ENCODE measurements at regions not wholly inside any gene's neighbourhood (a gene's known extent, or its start where the extent isn't known, plus 50 kb on each side); places are given as distances from the start of the nearest gene placed in this dataset.

DNA sequence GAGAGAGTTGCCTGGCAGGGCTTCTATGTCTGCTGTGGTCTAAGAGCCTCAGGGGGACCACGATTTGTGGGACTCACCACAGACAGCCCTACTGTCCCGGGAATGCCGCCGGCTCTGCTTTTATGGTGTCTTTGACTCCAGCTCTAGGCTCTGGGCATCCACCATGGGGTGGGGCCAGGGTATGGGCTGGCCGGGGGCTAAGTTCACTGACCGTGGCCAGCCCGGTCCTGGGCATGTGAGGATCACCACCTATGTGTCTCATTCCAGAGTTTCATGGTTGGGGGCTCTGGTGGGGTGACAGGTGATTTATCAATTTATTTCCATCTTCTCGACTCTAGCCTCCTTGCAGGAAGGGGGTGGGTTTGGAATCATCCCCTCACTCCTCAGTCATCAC lies 139.4 kb downstream of the GADD45G start (continued):
- TF ChIP-seq SP4 (IDR thresholded peaks at IDR 0.05; ENCODE audit: low read length) (no peak), GABPA (IDR thresholded peaks at IDR 0.05; ENCODE audit: borderline replicate concordance, insufficient read depth, low read length) (no peak), JUN (IDR thresholded peaks at IDR 0.05; ENCODE audit: low read depth, low read length) (no peak), TCF12 (IDR thresholded peaks at IDR 0.05; ENCODE audit: low read depth, low read length) (no peak), CREB1 (IDR thresholded peaks at IDR 0.05) (no peak)
- TF ChIP-seq, protein P1, sequence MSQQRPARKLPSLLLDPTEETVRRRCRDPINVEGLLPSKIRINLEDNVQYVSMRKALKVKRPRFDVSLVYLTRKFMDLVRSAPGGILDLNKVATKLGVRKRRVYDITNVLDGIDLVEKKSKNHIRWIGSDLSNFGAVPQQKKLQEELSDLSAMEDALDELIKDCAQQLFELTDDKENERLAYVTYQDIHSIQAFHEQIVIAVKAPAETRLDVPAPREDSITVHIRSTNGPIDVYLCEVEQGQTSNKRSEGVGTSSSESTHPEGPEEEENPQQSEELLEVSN (IDR thresholded peaks at IDR 0.05) = no peak

Measured in H1 (cell line).